NCI-H82 treated with DMSO at 0.1 percent for 48 hours (cell line): ENCODE measurements at regions not wholly inside any gene's neighbourhood (a gene's known extent, or its start where the extent isn't known, plus 50 kb on each side); places are given as distances from the start of the nearest gene placed in this dataset.
"Not testable (repeated sequence)": the region's sequence is repeated elsewhere in the genome, so short reads cannot be mapped to it uniquely, and the experiment has no call there.

ENCODE experiments used
- DNase-seq: peaks from one replicate; lab custom pipeline; 2025; ENCODE audit not compliant: unreplicated experiment; lab: John Stamatoyannopoulos, UW

DNA sequence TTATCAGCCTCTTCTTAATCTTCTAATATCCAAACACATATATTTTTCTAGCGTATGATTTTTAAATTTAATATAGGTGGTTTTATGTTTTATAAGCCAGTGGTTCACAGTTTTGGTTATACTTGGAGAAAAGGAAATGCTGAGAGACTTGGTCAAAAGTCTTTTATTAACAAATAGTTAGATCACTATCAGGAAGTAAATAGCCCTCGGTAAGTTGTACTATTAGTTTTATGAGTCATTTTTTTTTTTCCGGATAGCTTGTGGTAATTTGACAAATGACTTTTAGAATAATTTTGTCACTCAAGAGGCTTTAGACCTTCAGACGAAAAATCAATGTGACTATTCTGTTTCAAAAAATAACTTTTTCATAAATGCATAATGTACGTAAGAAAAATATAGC lies 232.2 kb upstream of the ROBO1 start:
- DNase-seq: no peak

GRCh38 chr3:79994397-79994796 lies 226.6 kb upstream of the ROBO1 start:
- no peak for DNase-seq

GRCh38 chr3:79986338-79986737 lies 218.5 kb upstream of the ROBO1 start:
- no peak for DNase-seq

- no peak for DNase-seq
Measured at GRCh38 chr3:79985816-79986215, 218.0 kb upstream of the ROBO1 start.

DNA sequence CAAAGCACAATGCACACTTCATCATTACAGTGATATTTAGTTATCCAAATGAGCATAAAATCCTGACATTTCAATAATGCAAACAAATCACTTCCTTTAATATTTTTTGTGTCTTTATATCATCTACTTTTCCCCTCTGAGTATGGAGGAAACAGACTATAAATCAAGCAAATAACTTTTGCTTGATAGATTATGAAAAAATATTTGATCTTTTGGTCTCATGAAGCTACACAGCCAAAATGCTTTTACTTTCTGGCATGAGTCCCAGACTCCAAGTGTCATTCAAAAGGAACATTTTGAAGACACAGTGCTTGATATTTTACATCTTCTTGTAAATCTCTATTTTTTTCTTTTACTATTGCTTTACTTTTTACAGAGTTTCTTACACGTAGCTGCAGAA lies 215.3 kb upstream of the ROBO1 start:
- DNase-seq: no peak

DNA sequence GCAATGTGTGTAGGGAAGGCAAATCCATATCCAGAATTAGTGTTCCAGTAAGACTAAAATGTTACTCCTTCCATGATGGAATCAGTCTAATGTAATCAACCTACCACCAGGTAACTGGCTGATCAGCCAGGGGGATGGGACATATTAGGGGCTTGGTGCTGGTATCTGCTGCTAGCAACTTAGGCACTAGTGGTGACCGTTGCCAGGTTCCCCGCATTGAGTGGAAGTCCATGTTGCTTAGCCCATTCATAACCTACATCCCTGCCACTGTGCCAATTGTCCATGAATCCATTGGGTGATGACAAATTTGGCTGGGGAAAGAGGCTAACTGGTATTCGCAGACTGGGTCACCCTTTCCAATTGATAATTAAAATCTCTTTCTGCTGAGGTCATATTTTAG lies 212.2 kb upstream of the ROBO1 start:
- no peak for DNase-seq

GRCh38 chr3:79976466-79976865 lies 208.7 kb upstream of the ROBO1 start:
- DNase-seq: no peak

DNA sequence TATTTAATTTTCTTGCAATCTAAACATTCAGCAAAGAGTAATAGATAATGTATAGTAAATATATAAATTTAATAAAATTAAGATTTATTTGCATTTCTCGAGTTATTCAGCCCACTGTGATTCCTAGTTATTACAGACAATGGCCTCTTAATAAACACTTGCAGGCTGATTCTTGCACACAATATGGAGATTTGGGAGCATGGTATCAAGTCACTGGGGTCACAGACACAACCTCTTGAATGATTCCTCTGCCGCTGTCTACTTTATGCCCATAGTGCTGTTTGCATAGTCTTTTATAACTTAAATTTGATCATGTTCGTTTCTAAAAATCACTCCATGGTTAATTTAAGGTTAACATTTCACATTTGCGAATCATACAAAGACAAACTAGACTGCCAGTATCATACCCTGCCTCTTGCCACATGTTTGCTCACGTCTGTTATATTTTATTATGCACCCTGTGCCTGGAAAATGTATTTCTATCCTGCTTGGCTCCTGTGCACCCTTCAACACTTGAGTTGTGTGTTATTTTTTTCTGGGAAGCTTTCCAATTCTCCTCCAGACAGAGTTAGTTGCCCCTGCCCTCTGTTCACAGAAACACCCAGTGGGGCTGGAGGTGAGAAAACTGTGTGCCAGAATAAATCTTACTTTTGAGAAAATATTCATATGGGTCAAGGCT lies 206.3 kb upstream of the ROBO1 start:
- no peak for DNase-seq

DNA sequence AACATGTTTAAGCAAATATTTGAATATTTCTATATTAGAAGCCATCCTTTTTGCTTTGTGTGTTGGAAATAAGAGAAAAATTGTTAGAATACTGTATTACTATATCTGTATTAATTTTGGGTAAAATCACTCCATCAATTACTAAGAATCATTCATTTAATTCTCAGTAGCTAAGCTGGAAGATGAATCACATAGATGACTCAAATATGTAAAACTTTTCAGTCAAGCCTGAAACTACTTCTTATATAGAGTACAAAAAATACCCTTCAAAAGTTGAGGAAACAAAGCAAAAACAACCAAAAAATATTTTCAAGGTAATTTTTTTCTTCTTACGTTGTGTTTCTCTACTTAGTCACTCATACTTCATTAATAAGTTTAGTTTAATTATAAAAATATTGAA lies 205.7 kb upstream of the ROBO1 start:
- DNase-seq: no peak

- DNase-seq: no peak
Measured at GRCh38 chr3:79968418-79968817, 200.6 kb upstream of the ROBO1 start.

GRCh38 chr3:79960594-79960993 lies 192.8 kb upstream of the ROBO1 start:
- no peak for DNase-seq

GRCh38 chr3:79957066-79957465 lies 189.3 kb upstream of the ROBO1 start:
- DNase-seq: no peak

DNA sequence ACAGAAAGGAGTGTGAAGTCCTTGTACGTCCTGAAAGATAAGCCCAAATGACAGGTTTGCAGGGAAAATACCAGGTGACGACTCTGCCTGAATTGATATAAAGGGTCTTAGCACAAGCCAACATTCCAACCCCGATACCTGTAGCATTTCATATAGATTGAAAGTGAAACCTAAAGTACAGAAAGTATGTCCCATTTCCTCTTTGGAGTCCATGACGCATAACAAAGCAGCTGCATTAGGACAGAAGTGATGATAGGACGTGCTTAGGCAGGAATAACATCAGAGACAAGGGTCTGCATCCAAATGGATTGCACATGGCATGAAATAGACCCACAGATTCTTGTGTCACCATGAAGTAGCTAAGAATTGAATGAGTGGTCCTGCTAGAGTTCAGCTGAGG lies 187.0 kb upstream of the ROBO1 start:
- no peak for DNase-seq

- DNase-seq: no peak
Measured at GRCh38 chr3:79953591-79954101, 185.8 kb upstream of the ROBO1 start.

DNA sequence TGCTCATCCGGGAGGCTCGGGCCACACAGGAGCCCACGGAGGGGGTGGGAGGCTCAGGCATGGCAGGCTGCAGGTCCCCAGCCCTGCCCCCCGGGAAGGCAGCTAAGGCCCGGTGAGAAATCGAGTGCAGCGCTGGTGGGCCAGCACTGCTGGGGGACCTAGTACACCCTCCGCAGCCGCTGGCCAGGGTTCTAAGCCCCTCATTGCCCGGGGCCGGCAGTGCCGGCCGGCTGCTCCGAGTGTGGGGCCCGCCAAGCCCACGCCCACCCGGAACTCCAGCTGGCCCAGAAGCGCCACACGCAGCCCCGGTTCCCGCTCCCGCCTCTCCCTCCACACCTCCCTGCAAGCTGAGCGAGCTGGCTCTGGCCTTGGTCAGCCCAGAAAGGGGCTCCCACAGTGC lies 183.6 kb upstream of the ROBO1 start:
- not testable (repeated sequence) for DNase-seq

GRCh38 chr3:79947957-79948356 lies 180.2 kb upstream of the ROBO1 start:
- no peak for DNase-seq

GRCh38 chr3:79947469-79947868 lies 179.7 kb upstream of the ROBO1 start:
- no peak for DNase-seq

GRCh38 chr3:79937567-79937966 lies 169.8 kb upstream of the ROBO1 start:
- no peak for DNase-seq

- DNase-seq: no peak
Measured at GRCh38 chr3:79930196-79930595, 162.4 kb upstream of the ROBO1 start.

GRCh38 chr3:79928687-79929408 lies 161.1 kb upstream of the ROBO1 start:
- no peak for DNase-seq

DNA sequence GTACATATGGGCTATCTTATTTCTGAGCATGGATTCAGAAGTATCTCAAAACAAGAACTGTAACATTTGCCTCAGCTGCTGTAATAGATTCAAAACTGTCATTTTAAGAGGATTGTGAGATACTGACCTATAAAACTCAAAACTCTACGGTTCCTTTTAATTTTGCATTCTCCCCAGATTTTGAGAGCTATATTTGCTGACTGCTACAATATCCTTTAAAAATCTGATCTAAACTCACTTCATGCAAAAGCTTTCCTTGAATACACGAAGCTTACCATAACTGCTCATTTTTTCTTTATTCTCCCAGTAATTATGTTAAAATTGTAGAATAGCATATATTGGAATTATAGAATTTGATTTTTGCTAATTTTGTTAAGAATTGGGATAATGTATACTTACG lies 158.7 kb upstream of the ROBO1 start:
- no peak for DNase-seq

- no peak for DNase-seq
Measured at GRCh38 chr3:79922633-79923032, 154.8 kb upstream of the ROBO1 start.

DNA sequence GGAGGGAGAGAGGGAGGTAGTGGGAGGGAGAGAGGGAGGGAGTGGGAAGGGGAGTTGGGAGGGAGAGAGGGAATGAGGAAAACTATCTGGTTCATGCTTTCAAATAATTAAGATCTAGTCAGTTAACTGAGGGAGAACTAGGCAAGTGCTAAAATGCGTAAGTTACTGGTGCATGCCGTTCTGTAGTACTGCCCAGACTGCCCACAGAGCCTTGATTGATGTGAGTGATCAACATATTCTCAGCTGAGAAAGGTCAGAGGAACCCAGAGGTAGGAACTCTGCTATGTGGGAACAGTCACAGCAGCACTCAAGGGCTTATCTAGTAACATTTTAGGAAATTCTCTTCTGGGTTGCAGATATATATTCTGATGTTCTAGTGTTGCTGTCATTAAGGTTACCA lies 149.8 kb upstream of the ROBO1 start:
- DNase-seq: no peak
